ENCODE measurements at regions not wholly inside any gene's neighbourhood (a gene's known extent, or its start where the extent isn't known, plus 50 kb on each side); places are given as distances from the start of the nearest gene placed in this dataset.
"Not testable (repeated sequence)": the region's sequence is repeated elsewhere in the genome, so short reads cannot be mapped to it uniquely, and the experiment has no call there.

- Histone ChIP-seq H3K36me3 (no peaks in the 10 kb centered on the region), H3K27ac (no peak overlapping the region), H3K9me3 (no peaks in the 10 kb centered on the region), H3K4me1 (peaks cover 0 to 13% of the 10 kb centered on the region in 2 donors), H3K27me3 (no peaks in the 10 kb centered on the region), H3K4me3 (no peak overlapping the region)
- TF ChIP-seq CTCF (IDR thresholded peaks at IDR 0.05) = no peak
- no peak for DNase-seq (ENCODE audit: low spot score)
These were observed 137.0 kb upstream of the HEY2 start for GRCh38 chr6:125612345-125612846.

- no peaks in the 10 kb centered on the region for H3K9me3 ChIP-seq
- H3K27me3 ChIP-seq = no peaks in the 10 kb centered on the region
- no peaks in the 10 kb centered on the region for H3K4me1 ChIP-seq
- no peak overlapping the region for H3K27ac ChIP-seq
- no peaks in the 10 kb centered on the region for H3K36me3 ChIP-seq
- no peak overlapping the region for H3K4me3 ChIP-seq
- TF ChIP-seq CTCF (IDR thresholded peaks at IDR 0.05) = no peak
- DNase-seq (ENCODE audit: low spot score) = no peak
These were observed 130.8 kb upstream of the HEY2 start for GRCh38 chr6:125618629-125619028.

GRCh38 chr6:125623085-125623484, 126.3 kb upstream of the HEY2 start:
- Histone ChIP-seq H3K27me3 (no peaks in the 10 kb centered on the region), H3K4me3 (no peak overlapping the region), H3K4me1 (no peaks in the 10 kb centered on the region), H3K9me3 (no peaks in the 10 kb centered on the region), H3K27ac (no peak overlapping the region), H3K36me3 (no peaks in the 10 kb centered on the region)
- TF ChIP-seq CTCF (IDR thresholded peaks at IDR 0.05) = no peak
- DNase-seq (ENCODE audit: low spot score) = no peak

- H3K27ac ChIP-seq = no peak overlapping the region
- no peak for DNase-seq (ENCODE audit: low spot score)
- no peaks in the 10 kb centered on the region for H3K27me3 ChIP-seq
- TF ChIP-seq CTCF (IDR thresholded peaks at IDR 0.05) = no peak
- H3K36me3 ChIP-seq = no peaks in the 10 kb centered on the region
- no peaks in the 10 kb centered on the region for H3K4me1 ChIP-seq
- H3K9me3 ChIP-seq = no peaks in the 10 kb centered on the region
- H3K4me3 ChIP-seq = no peak overlapping the region
These were observed 118.3 kb upstream of the HEY2 start for GRCh38 chr6:125631165-125631564.

GRCh38 chr6:125636011-125636410, 113.4 kb upstream of the HEY2 start:
- not testable (repeated sequence) for H3K27me3 ChIP-seq; H3K27ac ChIP-seq; H3K9me3 ChIP-seq; H3K4me1 ChIP-seq; H3K36me3 ChIP-seq; DNase-seq (ENCODE audit: low spot score); H3K4me3 ChIP-seq

GRCh38 chr6:125636671-125637070, 112.8 kb upstream of the HEY2 start:
- Histone ChIP-seq H3K4me1 (no peaks in the 10 kb centered on the region), H3K4me3 (no peak overlapping the region), H3K36me3 (no peaks in the 10 kb centered on the region), H3K9me3 (no peaks in the 10 kb centered on the region), H3K27ac (no peak overlapping the region), H3K27me3 (no peaks in the 10 kb centered on the region)
- TF ChIP-seq CTCF (IDR thresholded peaks at IDR 0.05) = no peak
- no peak for DNase-seq (ENCODE audit: low spot score)

All from right atrium auricular region (tissue), 2 donors.